Activated CD4-positive, alpha-beta T cell treated with anti-CD3 and anti-CD28 coated beads for 36 hours (primary cell): ENCODE measurements at regions not wholly inside any gene's neighbourhood (a gene's known extent, or its start where the extent isn't known, plus 50 kb on each side); places are given as distances from the start of the nearest gene placed in this dataset.

Source experiments
- ATAC-seq: fragments of 200-7000 bp; cut with Tn5 transposase; one replicate; pipeline ENCODE4 v1.10.0; 2021; ENCODE audit warnings: mild to moderate bottlenecking, moderate library complexity
- CTCF ChIA-PET: fragments of 350-600 bp; sonication (Branson Sonifier 250); formaldehyde crosslinking; loops from one replicate; lab custom pipeline; 2021; ENCODE audit warnings: antibody characterized with exemption; lab: Charles Lee
- POLR2A ChIA-PET: fragments of 350-600 bp; sonication (Branson Sonifier 250); formaldehyde crosslinking; loops from one replicate; lab custom pipeline; 2021; ENCODE audit warnings: antibody characterized with exemption, inconsistent platforms; lab: Charles Lee
- DNase-seq: peaks from one replicate; pipeline ENCODE4 v3.0.0-alpha.2; 2020
- H3K27ac Mint-ChIP-seq: one replicate; pipeline ENCODE4 v1.8.0; 2021; ENCODE audit warnings: mixed read lengths
- H3K27me3 Mint-ChIP-seq: one replicate; pipeline ENCODE4 v1.8.0; 2021; ENCODE audit warnings: mixed read lengths
- H3K36me3 Mint-ChIP-seq: one replicate; pipeline ENCODE4 v1.8.0; 2021; ENCODE audit warnings: low read depth, mixed read lengths
- H3K4me1 Mint-ChIP-seq: one replicate; pipeline ENCODE4 v1.8.0; 2021; ENCODE audit warnings: mixed read lengths
- H3K4me3 Mint-ChIP-seq: one replicate; pipeline ENCODE4 v1.8.0; 2021; ENCODE audit warnings: mild to moderate bottlenecking, moderate library complexity, mixed read lengths
- H3K9me3 Mint-ChIP-seq: one replicate; pipeline ENCODE4 v1.8.0; 2021; ENCODE audit warnings: low read depth, mixed read lengths
- intact Hi-C, 2 experiments: fragments of 100-400 bp; cut with DNase I in 1 of 2; cut with micrococcal nuclease in 1 of 2; formaldehyde crosslinking; loops; one replicate each; pipeline versions ENCODE4 v1.14.2 to v1.15.1; 2022 to 2024; cut with DNase I, micrococcal nuclease

DNA sequence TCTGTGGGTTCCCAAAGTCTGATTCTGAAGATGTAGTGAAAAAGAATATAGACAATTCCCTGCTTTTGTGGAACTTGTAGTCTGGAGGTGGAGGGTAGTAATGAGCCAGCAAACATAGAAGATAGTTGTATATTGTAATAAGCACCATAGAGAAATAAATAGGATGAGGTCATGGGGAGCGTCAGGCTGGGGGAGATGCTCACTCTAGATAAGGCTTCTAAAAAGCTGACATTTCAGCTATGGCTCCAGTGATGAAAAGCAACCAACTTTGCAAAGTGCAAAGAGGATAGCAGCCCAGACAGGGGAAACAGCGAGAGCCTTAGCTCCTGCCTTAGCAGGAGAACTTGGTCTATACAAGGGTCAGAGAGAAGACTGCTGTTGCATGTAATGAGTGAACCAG is 98.0 kb upstream of the RALGPS2 start:
- Mint-ChIP-seq H3K4me3 (no peak overlapping the region), H3K9me3 (no peaks in the 10 kb centered on the region), H3K4me1 (no peaks in the 10 kb centered on the region), H3K27me3 (peaks cover 3% of the 10 kb centered on the region), H3K36me3 (no peaks in the 10 kb centered on the region), H3K27ac (no peak overlapping the region)
- ATAC-seq (no peak), DNase-seq (no peak)
- ChIA-PET CTCF (no interaction called here), POLR2A (no interaction called here)
- intact Hi-C loops, result no loop called here

- no peak for DNase-seq
- Mint-ChIP-seq H3K4me3 (no peak overlapping the region), H3K4me1 (no peaks in the 10 kb centered on the region), H3K9me3 (no peaks in the 10 kb centered on the region), H3K36me3 (no peaks in the 10 kb centered on the region), H3K27me3 (peaks cover 3% of the 10 kb centered on the region), H3K27ac (no peak overlapping the region)
- ChIA-PET POLR2A (interaction anchor here (0.6 kb wide), 1 partner anchor 758 kb away, joined by 4 read pairs; no protein-coding TSS in a partner anchor), CTCF (interaction anchor here (0.6 kb wide), 1 partner anchor 651 kb away, joined by 3 read pairs; no protein-coding TSS in a partner anchor)
- no peak for ATAC-seq
- intact Hi-C loops, result no loop called here
Measured at GRCh38 chr1:178628637-178629251, 96.3 kb upstream of the RALGPS2 start.

DNA sequence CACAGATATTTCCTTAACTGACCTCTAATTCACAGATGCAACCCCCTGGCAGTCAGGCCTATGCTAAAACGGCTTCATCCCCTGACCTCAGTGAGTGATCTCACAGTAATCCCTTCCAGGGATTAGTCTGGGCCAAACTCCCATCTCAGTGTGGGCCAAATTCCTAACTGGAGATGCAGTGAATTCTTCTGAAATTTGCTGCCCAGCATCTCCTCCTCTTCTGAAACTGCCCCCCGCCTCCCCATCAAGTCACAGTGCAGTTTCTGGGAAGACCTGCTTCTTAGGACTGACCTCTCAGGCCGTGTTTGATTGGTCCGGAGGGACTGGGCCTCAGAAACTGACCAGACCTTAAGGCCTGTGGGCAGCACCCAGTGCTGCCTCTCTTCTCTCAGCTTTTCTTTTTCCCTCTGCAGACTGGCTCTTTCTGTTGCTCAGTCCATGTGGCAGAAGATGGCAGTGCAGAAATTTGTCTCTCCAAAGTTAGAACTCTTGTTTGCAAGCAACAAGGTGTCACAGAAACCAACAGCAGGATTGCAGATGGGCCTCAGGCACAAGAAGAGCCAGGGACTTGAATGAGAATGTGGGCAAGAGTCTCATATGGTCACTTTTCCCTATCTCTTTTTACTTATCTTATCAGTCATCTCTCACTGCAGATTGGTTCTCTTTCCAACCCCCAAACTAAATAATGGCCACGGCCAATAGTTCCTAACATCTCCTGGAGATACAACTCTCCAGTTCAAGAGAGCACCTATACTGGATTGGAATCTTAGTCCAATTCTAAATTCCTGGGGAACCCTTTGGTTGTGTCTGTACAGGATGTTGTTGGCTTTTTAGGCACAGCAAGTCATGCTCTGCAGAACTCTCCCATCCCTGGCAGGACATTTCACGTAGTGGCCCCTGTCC is 95.5 kb upstream of the RALGPS2 start:
- Mint-ChIP-seq H3K27me3 (peaks cover 3% of the 10 kb centered on the region), H3K36me3 (no peaks in the 10 kb centered on the region), H3K4me1 (no peaks in the 10 kb centered on the region), H3K27ac (no peak overlapping the region), H3K9me3 (no peaks in the 10 kb centered on the region), H3K4me3 (no peak overlapping the region)
- DNase-seq (no peak), ATAC-seq (no peak)
- POLR2A ChIA-PET, result no interaction called here
- CTCF ChIA-PET, result interaction anchor here (0.6 kb wide), 1 partner anchor 650 kb away, joined by 3 read pairs; no protein-coding TSS in a partner anchor
- intact Hi-C loops, result no loop called here

DNA sequence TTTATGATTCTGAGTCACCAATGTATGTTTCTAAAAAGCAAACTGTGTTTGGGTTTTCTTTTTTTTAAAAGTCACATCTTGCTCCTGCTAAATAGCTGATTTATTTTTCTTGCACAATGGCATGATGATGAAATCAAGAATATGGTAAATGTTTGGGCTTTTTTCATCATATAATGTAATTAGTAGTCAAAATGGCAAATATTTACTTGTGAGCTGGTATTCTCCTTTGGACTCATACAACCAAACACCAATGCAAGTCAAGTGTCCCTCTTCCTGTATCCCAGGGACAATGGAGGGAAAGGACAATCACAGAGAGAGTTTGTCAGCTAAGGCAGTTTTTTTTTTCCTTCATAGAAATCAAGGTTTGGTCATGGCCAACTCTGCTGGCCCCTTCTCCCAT is 94.6 kb upstream of the RALGPS2 start:
- ChIA-PET CTCF (no interaction called here), POLR2A (no interaction called here)
- no peak overlapping the region for H3K27ac Mint-ChIP-seq
- no peaks in the 10 kb centered on the region for H3K9me3 Mint-ChIP-seq
- no peak overlapping the region for H3K4me3 Mint-ChIP-seq
- DNase-seq, result no peak
- no peaks in the 10 kb centered on the region for H3K36me3 Mint-ChIP-seq
- no peak for ATAC-seq
- intact Hi-C loops, result no loop called here
- peaks cover 6% of the 10 kb centered on the region for H3K27me3 Mint-ChIP-seq
- no peaks in the 10 kb centered on the region for H3K4me1 Mint-ChIP-seq

DNA sequence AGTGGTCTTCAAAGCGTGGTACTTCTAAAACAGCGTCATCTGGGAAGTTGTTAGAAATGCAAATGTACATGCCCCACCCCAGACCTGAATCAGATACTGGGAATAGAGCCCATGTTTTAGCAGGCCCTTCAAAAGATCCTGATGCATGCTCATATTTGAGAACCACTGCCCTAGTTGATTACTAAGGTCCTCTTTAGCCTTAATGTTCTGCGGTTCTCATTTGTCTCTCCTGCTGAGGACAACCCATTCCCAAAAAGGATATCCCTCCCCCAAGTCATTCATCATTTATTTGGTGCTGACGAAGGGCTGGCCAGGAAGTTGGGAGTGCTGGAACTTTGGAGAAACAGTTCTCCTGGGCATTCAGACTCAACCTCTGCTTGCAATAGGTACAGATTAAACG is 92.4 kb upstream of the RALGPS2 start:
- no peaks in the 10 kb centered on the region for H3K4me1 Mint-ChIP-seq
- no peak for DNase-seq
- no peak overlapping the region for H3K27ac Mint-ChIP-seq
- H3K36me3 Mint-ChIP-seq, result no peaks in the 10 kb centered on the region
- peaks cover 3% of the 10 kb centered on the region for H3K27me3 Mint-ChIP-seq
- no peak overlapping the region for H3K4me3 Mint-ChIP-seq
- intact Hi-C loops, result no loop called here
- POLR2A ChIA-PET, result no interaction called here
- no peak for ATAC-seq
- no peaks in the 10 kb centered on the region for H3K9me3 Mint-ChIP-seq
- CTCF ChIA-PET, result interaction anchor here (0.6 to 1.1 kb wide), 2 partner anchors 10 to 214 kb away, joined by 3 read pairs; no protein-coding TSS in a partner anchor

DNA sequence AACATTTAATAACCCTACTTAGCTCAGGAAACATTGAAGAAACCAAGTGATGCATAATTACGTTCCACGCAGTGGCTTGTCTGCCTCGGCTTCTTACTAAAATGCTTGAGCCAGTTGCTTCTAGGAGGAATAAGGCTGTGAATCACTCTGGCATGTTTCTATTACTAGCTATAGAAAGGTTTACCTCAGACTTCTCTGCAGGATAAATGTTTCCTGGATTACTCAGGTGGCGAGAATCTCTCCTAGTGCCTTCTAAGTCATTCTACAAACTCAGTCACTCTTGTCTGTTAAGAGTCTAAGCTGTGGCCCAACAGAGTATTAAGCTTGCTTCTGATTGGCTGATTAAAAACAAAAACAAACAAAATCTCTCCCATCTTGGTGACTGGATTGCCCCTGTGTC is 92.0 kb upstream of the RALGPS2 start:
- H3K9me3 Mint-ChIP-seq, result no peaks in the 10 kb centered on the region
- peaks cover 3% of the 10 kb centered on the region for H3K27me3 Mint-ChIP-seq
- H3K4me1 Mint-ChIP-seq, result no peaks in the 10 kb centered on the region
- ChIA-PET POLR2A (no interaction called here), CTCF (interaction anchor here (0.6 to 1.1 kb wide), 2 partner anchors 10 to 214 kb away, joined by 3 read pairs; no protein-coding TSS in a partner anchor)
- ATAC-seq, result no peak
- H3K27ac Mint-ChIP-seq, result no peak overlapping the region
- no peak overlapping the region for H3K4me3 Mint-ChIP-seq
- DNase-seq, result no peak
- no peaks in the 10 kb centered on the region for H3K36me3 Mint-ChIP-seq
- intact Hi-C loops, result no loop called here

DNA sequence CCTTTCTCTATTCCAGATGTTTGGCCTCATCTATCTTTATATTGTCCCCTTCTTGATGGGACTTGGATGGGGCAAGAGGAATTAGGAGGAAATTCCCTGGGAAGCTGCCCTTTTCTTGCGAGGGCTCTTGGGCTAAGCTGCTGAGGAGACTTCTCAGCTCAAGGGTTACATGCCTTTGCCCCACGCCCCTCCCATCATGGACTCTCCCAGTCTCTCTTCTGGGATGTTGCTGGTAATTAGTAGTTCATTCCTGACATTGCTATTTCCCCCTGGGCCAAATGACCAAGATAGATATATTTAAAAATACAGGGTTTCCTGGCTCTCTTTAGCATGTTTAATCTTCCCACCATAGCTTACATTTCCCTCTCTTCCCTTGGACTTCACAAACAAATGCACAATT is 90.6 kb upstream of the RALGPS2 start:
- no peaks in the 10 kb centered on the region for H3K9me3 Mint-ChIP-seq
- CTCF ChIA-PET, result interaction anchor here (0.7 to 1.0 kb wide), 2 partner anchors 103 to 119 kb away, joined by 3 to 4 read pairs; no protein-coding TSS in a partner anchor
- no peak overlapping the region for H3K27ac Mint-ChIP-seq
- intact Hi-C loops, result no loop called here
- H3K4me1 Mint-ChIP-seq, result no peaks in the 10 kb centered on the region
- no peak for ATAC-seq
- H3K36me3 Mint-ChIP-seq, result no peaks in the 10 kb centered on the region
- no peak overlapping the region for H3K4me3 Mint-ChIP-seq
- POLR2A ChIA-PET, result no interaction called here
- H3K27me3 Mint-ChIP-seq, result peaks cover 3% of the 10 kb centered on the region
- no peak for DNase-seq

- peaks cover 3% of the 10 kb centered on the region for H3K27me3 Mint-ChIP-seq
- intact Hi-C loops, result no loop called here
Measured at GRCh38 chr1:178637841-178638240, 87.2 kb upstream of the RALGPS2 start.

GRCh38 chr1:178639326-178639725 is 85.7 kb upstream of the RALGPS2 start:
- ChIA-PET POLR2A (no interaction called here), CTCF (interaction anchor here (0.7 to 1.1 kb wide), 2 partner anchors 29 to 108 kb away, joined by 3 read pairs; no protein-coding TSS in a partner anchor)
- H3K27me3 Mint-ChIP-seq, result peaks cover 3% of the 10 kb centered on the region
- H3K4me1 Mint-ChIP-seq, result no peaks in the 10 kb centered on the region
- ATAC-seq, result no peak
- intact Hi-C loops, result no loop called here
- no peak overlapping the region for H3K4me3 Mint-ChIP-seq
- H3K9me3 Mint-ChIP-seq, result no peaks in the 10 kb centered on the region
- no peaks in the 10 kb centered on the region for H3K36me3 Mint-ChIP-seq
- no peak overlapping the region for H3K27ac Mint-ChIP-seq
- DNase-seq, result no peak

More at GRCh38 chr1:178637841-178638240, 87.2 kb upstream of the RALGPS2 start:
- Mint-ChIP-seq H3K36me3 (no peaks in the 10 kb centered on the region), H3K4me1 (no peaks in the 10 kb centered on the region), H3K4me3 (no peak overlapping the region), H3K27ac (no peak overlapping the region), H3K9me3 (no peaks in the 10 kb centered on the region)
- DNase-seq, result no peak
- no peak for ATAC-seq
- ChIA-PET POLR2A (no interaction called here), CTCF (no interaction called here)

- CTCF ChIA-PET, result no interaction called here
- ATAC-seq, result no peak
- Mint-ChIP-seq H3K9me3 (no peaks in the 10 kb centered on the region), H3K4me1 (no peaks in the 10 kb centered on the region), H3K27me3 (peaks cover 4% of the 10 kb centered on the region), H3K27ac (no peak overlapping the region), H3K36me3 (no peaks in the 10 kb centered on the region), H3K4me3 (no peak overlapping the region)
- DNase-seq, result no peak
- POLR2A ChIA-PET, result no interaction called here
- intact Hi-C loops, result no loop called here
Measured at GRCh38 chr1:178642282-178642681, 82.8 kb upstream of the RALGPS2 start.

GRCh38 chr1:178643349-178643748 is 81.7 kb upstream of the RALGPS2 start:
- Mint-ChIP-seq H3K9me3 (no peaks in the 10 kb centered on the region), H3K27me3 (peaks cover 8% of the 10 kb centered on the region), H3K4me1 (no peaks in the 10 kb centered on the region), H3K27ac (no peak overlapping the region), H3K4me3 (no peak overlapping the region), H3K36me3 (no peaks in the 10 kb centered on the region)
- DNase-seq (no peak), ATAC-seq (no peak)
- POLR2A ChIA-PET, result no interaction called here
- CTCF ChIA-PET, result no interaction called here
- intact Hi-C loops, result no loop called here

GRCh38 chr1:178643831-178644230 is 81.2 kb upstream of the RALGPS2 start:
- POLR2A ChIA-PET, result no interaction called here
- Mint-ChIP-seq H3K27ac (no peak overlapping the region), H3K4me3 (no peak overlapping the region), H3K36me3 (no peaks in the 10 kb centered on the region), H3K27me3 (peaks cover 8% of the 10 kb centered on the region), H3K4me1 (no peaks in the 10 kb centered on the region), H3K9me3 (no peaks in the 10 kb centered on the region)
- DNase-seq (no peak), ATAC-seq (no peak)
- CTCF ChIA-PET, result no interaction called here
- intact Hi-C loops, result no loop called here
